ENCODE measurements at regions not wholly inside any gene's neighbourhood (a gene's known extent, or its start where the extent isn't known, plus 50 kb on each side); places are given as distances from the start of the nearest gene placed in this dataset.

- H2AFZ ChIP-seq (replicated peaks), result no peak overlapping the region
- no peaks in the 10 kb centered on the region for H4K20me1 ChIP-seq (ENCODE audit: low read depth)
- TF ChIP-seq CTCF (IDR thresholded peaks at IDR 0.05) (no peak), EZH2phosphoT487 (IDR thresholded peaks at IDR 0.05) (no peak), EZH2 (IDR thresholded peaks at IDR 0.05) (no peak)
- DNase-seq (ENCODE audit: low spot score), result no peak
- Mint-ChIP-seq H3K36me3 (no peaks in the 10 kb centered on the region), H3K9me3 (peaks cover 19% of the 10 kb centered on the region), H3K4me1 (no peaks in the 10 kb centered on the region), H3K27ac (no peak overlapping the region), H3K27me3 (ENCODE audit: insufficient read depth, low read depth) (peaks cover 5% of the 10 kb centered on the region), H3K4me3 (no peak overlapping the region)
- H3K27ac ChIP-seq, result no peak overlapping the region
- H3K36me3 ChIP-seq, result no peaks in the 10 kb centered on the region
- H3K9ac ChIP-seq, result no peak overlapping the region
- no peaks in the 10 kb centered on the region for H3F3A ChIP-seq (ENCODE audit: low read depth)
- no peaks in the 10 kb centered on the region for H3K27me3 ChIP-seq
- H3K4me2 ChIP-seq, result no peak overlapping the region
- no peaks in the 10 kb centered on the region for H3K9me3 ChIP-seq (ENCODE audit: low read depth)
- H3K79me2 ChIP-seq (ENCODE audit: low read depth), result no peaks in the 10 kb centered on the region
- H3K4me1 ChIP-seq, result no peaks in the 10 kb centered on the region
- H3K4me3 ChIP-seq, result no peak overlapping the region
Measured at GRCh38 chr6:50259903-50260302, 210.2 kb upstream of the DEFB112 start.

GRCh38 chr6:50264995-50265571 lies 215.4 kb upstream of the DEFB112 start:
- peaks cover 4% of the 10 kb centered on the region for H3K9me3 Mint-ChIP-seq
- no peak overlapping the region for H3K27ac Mint-ChIP-seq
- peaks cover 18% of the 10 kb centered on the region for H3K4me1 Mint-ChIP-seq

GRCh38 chr6:50270415-50270814 lies 220.7 kb upstream of the DEFB112 start:
- Mint-ChIP-seq H3K27me3 (ENCODE audit: insufficient read depth, low read depth) (no peaks in the 10 kb centered on the region), H3K4me1 (peaks cover 26% of the 10 kb centered on the region), H3K27ac (peak overlapping the region; percentile 35), H3K4me3 (no peak overlapping the region), H3K9me3 (no peaks in the 10 kb centered on the region), H3K36me3 (no peaks in the 10 kb centered on the region)
- Histone ChIP-seq H4K20me1 (ENCODE audit: low read depth) (no peaks in the 10 kb centered on the region), H3K4me2 (no peak overlapping the region), H3K27ac (no peak overlapping the region), H3K4me1 (peaks cover 6% of the 10 kb centered on the region), H3K9me3 (ENCODE audit: low read depth) (no peaks in the 10 kb centered on the region), H3K9ac (no peak overlapping the region), H3F3A (ENCODE audit: low read depth) (no peaks in the 10 kb centered on the region), H3K36me3 (no peaks in the 10 kb centered on the region), H3K79me2 (ENCODE audit: low read depth) (no peaks in the 10 kb centered on the region), H2AFZ (replicated peaks) (no peak overlapping the region), H3K4me3 (no peak overlapping the region), H3K27me3 (no peaks in the 10 kb centered on the region)
- no peak for TF ChIP-seq EZH2phosphoT487 (IDR thresholded peaks at IDR 0.05)
- TF ChIP-seq CTCF (IDR thresholded peaks at IDR 0.05), result no peak
- no peak for TF ChIP-seq EZH2 (IDR thresholded peaks at IDR 0.05)
- DNase-seq (ENCODE audit: low spot score), result no peak

More at GRCh38 chr6:50264995-50265571, 215.4 kb upstream of the DEFB112 start:
- H3K36me3 Mint-ChIP-seq, result no peaks in the 10 kb centered on the region
- H2AFZ ChIP-seq (replicated peaks), result no peak overlapping the region
- TF ChIP-seq CTCF (IDR thresholded peaks at IDR 0.05), result peak; percentile 71
- TF ChIP-seq EZH2phosphoT487 (IDR thresholded peaks at IDR 0.05), result no peak
- TF ChIP-seq EZH2 (IDR thresholded peaks at IDR 0.05), result no peak
- no peaks in the 10 kb centered on the region for H3K9me3 ChIP-seq (ENCODE audit: low read depth)
- no peak overlapping the region for H3K4me3 ChIP-seq
- H3K9ac ChIP-seq, result no peak overlapping the region
- no peaks in the 10 kb centered on the region for H3K79me2 ChIP-seq (ENCODE audit: low read depth)
- no peaks in the 10 kb centered on the region for H4K20me1 ChIP-seq (ENCODE audit: low read depth)
- H3K36me3 ChIP-seq, result no peaks in the 10 kb centered on the region
- no peak overlapping the region for H3K27ac ChIP-seq
- H3K27me3 ChIP-seq, result no peaks in the 10 kb centered on the region
- DNase-seq (ENCODE audit: low spot score), result peak; percentile 48
- no peak overlapping the region for H3K4me2 ChIP-seq
- no peak overlapping the region for H3K4me3 Mint-ChIP-seq
- no peaks in the 10 kb centered on the region for H3F3A ChIP-seq (ENCODE audit: low read depth)
- peaks cover 3% of the 10 kb centered on the region for H3K27me3 Mint-ChIP-seq (ENCODE audit: insufficient read depth, low read depth)
- H3K4me1 ChIP-seq, result peaks cover under 1% of the 10 kb centered on the region

All from neural progenitor cell (in vitro differentiated cells).